GM23338 (cell line): ENCODE measurements at regions not wholly inside any gene's neighbourhood (a gene's known extent, or its start where the extent isn't known, plus 50 kb on each side); places are given as distances from the start of the nearest gene placed in this dataset.

ENCODE experiments used
- ATAC-seq: fragments of 200-7000 bp; cut with Tn5 transposase; 3 replicates; pipeline ENCODE4 v1.9.1; 2020
- DNase-seq: peaks from one replicate; pipeline ENCODE4 v3.0.0-alpha.2; 2015; ENCODE audit warnings: low spot score
- H2AFZ ChIP-seq: fragments of 200-600 bp; sonication (generic); 2 replicates; pipeline ENCODE4 v1.8.0; 2016; ENCODE audit warnings: antibody characterized with exemption, mild to moderate bottlenecking, moderate library complexity
- H3F3A ChIP-seq: fragments of 200-600 bp; sonication (generic); replicated peaks from 2 replicates; pipeline ENCODE4 v1.8.0; 2017; ENCODE audit warnings: antibody characterized with exemption, mixed run types, low read depth
- H3K27ac ChIP-seq: fragments of 200-600 bp; sonication (generic); 2 replicates; pipeline ENCODE4 v1.6.1; 2016; ENCODE audit warnings: low read depth
- H3K27me3 ChIP-seq: fragments of 200-600 bp; sonication (generic); 2 replicates; pipeline ENCODE4 v1.8.0; 2016; ENCODE audit warnings: mild to moderate bottlenecking, mixed run types, moderate library complexity; ENCODE audit not compliant: insufficient read depth
- H3K36me3 ChIP-seq: fragments of 200-600 bp; sonication (generic); 2 replicates; pipeline ENCODE4 v1.8.0; 2016; ENCODE audit warnings: mild to moderate bottlenecking; ENCODE audit not compliant: insufficient read depth
- H3K4me1 ChIP-seq: fragments of 200-600 bp; sonication (generic); 2 replicates; pipeline ENCODE4 v1.8.0; 2016; ENCODE audit warnings: mild to moderate bottlenecking, moderate library complexity; ENCODE audit not compliant: insufficient read depth
- H3K4me2 ChIP-seq: fragments of 200-600 bp; sonication (generic); 2 replicates; pipeline ENCODE4 v1.7.1; 2017; ENCODE audit warnings: mixed run types
- H3K4me3 ChIP-seq: fragments of 200-600 bp; sonication (generic); 2 replicates; pipeline ENCODE4 v1.6.1; 2016; ENCODE audit warnings: mixed run types
- H3K79me2 ChIP-seq: fragments of 200-600 bp; sonication (generic); replicated peaks from 2 replicates; pipeline ENCODE4 v1.8.0; 2017; ENCODE audit warnings: mild to moderate bottlenecking; ENCODE audit not compliant: insufficient read depth
- H3K9me2 ChIP-seq: fragments of 200-600 bp; sonication (generic); 2 replicates; pipeline ENCODE4 v1.8.0; 2017; ENCODE audit not compliant: insufficient read depth
- H4K20me1 ChIP-seq: fragments of 200-600 bp; sonication (generic); replicated peaks from 2 replicates; pipeline ENCODE4 v1.8.0; 2017; ENCODE audit warnings: mild to moderate bottlenecking; ENCODE audit not compliant: insufficient read depth
- H3K27ac Mint-ChIP-seq: 2 replicates; pipeline ENCODE4 v1.8.0; 2020; ENCODE audit warnings: inconsistent platforms, mild to moderate bottlenecking, moderate library complexity, mixed read lengths
- H3K27me3 Mint-ChIP-seq: 3 replicates; pipeline ENCODE4 v1.8.0; 2022; ENCODE audit warnings: low read depth, mild to moderate bottlenecking, moderate library complexity, mixed read lengths, inconsistent platforms; ENCODE audit not compliant: insufficient read depth, poor library complexity
- H3K36me3 Mint-ChIP-seq: 3 replicates; pipeline ENCODE4 v1.8.0; 2021; ENCODE audit warnings: low read depth, mild to moderate bottlenecking, inconsistent platforms, moderate library complexity, mixed read lengths
- H3K4me1 Mint-ChIP-seq: 3 replicates; pipeline ENCODE4 v1.8.0; 2020; ENCODE audit warnings: mild to moderate bottlenecking, inconsistent platforms, mixed read lengths
- H3K4me3 Mint-ChIP-seq: 3 replicates; pipeline ENCODE4 v1.8.0; 2021; ENCODE audit warnings: moderate library complexity, mild to moderate bottlenecking, inconsistent platforms, mixed read lengths
- H3K9me3 Mint-ChIP-seq: 3 replicates; pipeline ENCODE4 v1.8.0; 2020; ENCODE audit warnings: moderate library complexity, mild to moderate bottlenecking, inconsistent platforms, mixed read lengths
- CREB1 ChIP-seq: fragments of 250-450 bp; sonication (Bioruptor Pico); IDR thresholded peaks from 2 replicates; pipeline ENCODE4 v1.5.0; 2020; ENCODE audit warnings: low read depth, mild to moderate bottlenecking, moderate library complexity
- ETS1 ChIP-seq: IDR thresholded peaks from 2 replicates; pipeline ENCODE4 v1.6.1; 2016; ENCODE audit warnings: antibody characterized with exemption
- EZH2 ChIP-seq: fragments of 200-600 bp; sonication (generic); IDR thresholded peaks from one replicate; pipeline ENCODE4 v1.8.0; 2017; ENCODE audit warnings: antibody characterized with exemption, mild to moderate bottlenecking, low read depth; ENCODE audit not compliant: unreplicated experiment
- EZH2phosphoT487 ChIP-seq: fragments of 200-600 bp; sonication (generic); IDR thresholded peaks from one replicate; pipeline ENCODE4 v1.8.1; 2018; ENCODE audit warnings: antibody characterized with exemption; ENCODE audit not compliant: unreplicated experiment
- JUNB ChIP-seq: IDR thresholded peaks from one replicate; pipeline ENCODE4 v1.6.1; 2016; ENCODE audit warnings: antibody characterized with exemption; ENCODE audit not compliant: unreplicated experiment
- NANOG ChIP-seq: IDR thresholded peaks from 2 replicates; pipeline ENCODE4 v1.6.1; 2016; ENCODE audit warnings: antibody characterized with exemption, borderline replicate concordance
- POLR2AphosphoS5 ChIP-seq: IDR thresholded peaks from 2 replicates; pipeline ENCODE4 v1.6.1; 2016; ENCODE audit warnings: antibody characterized with exemption, low read depth
- REST ChIP-seq: IDR thresholded peaks from one replicate; pipeline ENCODE4 v1.6.1; 2018; ENCODE audit warnings: antibody characterized with exemption; ENCODE audit not compliant: unreplicated experiment
- STAT1 ChIP-seq: IDR thresholded peaks from one replicate; pipeline ENCODE4 v1.6.1; 2016; ENCODE audit warnings: antibody characterized with exemption; ENCODE audit not compliant: unreplicated experiment
- ZNF114 ChIP-seq: fragments of 250-450 bp; sonication (Bioruptor Pico); IDR thresholded peaks from 2 replicates; pipeline ENCODE4 v1.5.0; 2020; ENCODE audit warnings: mild to moderate bottlenecking, moderate library complexity
- ZNF331 ChIP-seq: fragments of 250-450 bp; sonication (Bioruptor Pico); IDR thresholded peaks from 2 replicates; pipeline ENCODE4 v1.5.0; 2020; ENCODE audit warnings: low read depth, mild to moderate bottlenecking, moderate library complexity
- TF ChIP-seq, protein P1 (sequence below), 2 experiments: fragments of 200-600 bp in 1 of 2; sonication (generic) in 1 of 2; conservative IDR thresholded peaks; 2 replicates each; pipeline versions ENCODE4 v1.5.1 to v1.6.1; 2016 to 2017; ENCODE audit warnings: antibody characterized with exemption in 2 of 2, low read depth in 2 of 2, mild to moderate bottlenecking in 2 of 2, moderate library complexity in 1 of 2
- TF ChIP-seq, protein P2 (sequence below): fragments of 250-450 bp; sonication (Bioruptor Pico); IDR thresholded peaks from 2 replicates; pipeline ENCODE4 v1.5.0; 2020; ENCODE audit warnings: mild to moderate bottlenecking, moderate library complexity

- Mint-ChIP-seq H3K4me1 (no peaks in the 10 kb centered on the region), H3K4me3 (no peak overlapping the region)
Observed at GRCh38 chr11:80532633-80533232, 1091.9 kb upstream of the TENM4 start.

More at GRCh38 chr11:80532633-80533232, 1091.9 kb upstream of the TENM4 start:
- TF ChIP-seq ETS1: no peak
- no peak for TF ChIP-seq ZNF114 (CRISPR knock-in tag)
- TF ChIP-seq, protein P1, sequence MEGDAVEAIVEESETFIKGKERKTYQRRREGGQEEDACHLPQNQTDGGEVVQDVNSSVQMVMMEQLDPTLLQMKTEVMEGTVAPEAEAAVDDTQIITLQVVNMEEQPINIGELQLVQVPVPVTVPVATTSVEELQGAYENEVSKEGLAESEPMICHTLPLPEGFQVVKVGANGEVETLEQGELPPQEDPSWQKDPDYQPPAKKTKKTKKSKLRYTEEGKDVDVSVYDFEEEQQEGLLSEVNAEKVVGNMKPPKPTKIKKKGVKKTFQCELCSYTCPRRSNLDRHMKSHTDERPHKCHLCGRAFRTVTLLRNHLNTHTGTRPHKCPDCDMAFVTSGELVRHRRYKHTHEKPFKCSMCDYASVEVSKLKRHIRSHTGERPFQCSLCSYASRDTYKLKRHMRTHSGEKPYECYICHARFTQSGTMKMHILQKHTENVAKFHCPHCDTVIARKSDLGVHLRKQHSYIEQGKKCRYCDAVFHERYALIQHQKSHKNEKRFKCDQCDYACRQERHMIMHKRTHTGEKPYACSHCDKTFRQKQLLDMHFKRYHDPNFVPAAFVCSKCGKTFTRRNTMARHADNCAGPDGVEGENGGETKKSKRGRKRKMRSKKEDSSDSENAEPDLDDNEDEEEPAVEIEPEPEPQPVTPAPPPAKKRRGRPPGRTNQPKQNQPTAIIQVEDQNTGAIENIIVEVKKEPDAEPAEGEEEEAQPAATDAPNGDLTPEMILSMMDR (conservative IDR thresholded peaks at IDR 0.05; ENCODE audit: low read depth in 2 of 2): no peak
- no peak for TF ChIP-seq NANOG
- TF ChIP-seq JUNB: no peak
- no peak for TF ChIP-seq CREB1 (CRISPR knock-in tag)
- TF ChIP-seq POLR2AphosphoS5: no peak
- TF ChIP-seq ZNF331 (CRISPR knock-in tag): no peak
- TF ChIP-seq EZH2: no peak
- TF ChIP-seq REST: no peak
- TF ChIP-seq STAT1: no peak
- TF ChIP-seq, protein P2, sequence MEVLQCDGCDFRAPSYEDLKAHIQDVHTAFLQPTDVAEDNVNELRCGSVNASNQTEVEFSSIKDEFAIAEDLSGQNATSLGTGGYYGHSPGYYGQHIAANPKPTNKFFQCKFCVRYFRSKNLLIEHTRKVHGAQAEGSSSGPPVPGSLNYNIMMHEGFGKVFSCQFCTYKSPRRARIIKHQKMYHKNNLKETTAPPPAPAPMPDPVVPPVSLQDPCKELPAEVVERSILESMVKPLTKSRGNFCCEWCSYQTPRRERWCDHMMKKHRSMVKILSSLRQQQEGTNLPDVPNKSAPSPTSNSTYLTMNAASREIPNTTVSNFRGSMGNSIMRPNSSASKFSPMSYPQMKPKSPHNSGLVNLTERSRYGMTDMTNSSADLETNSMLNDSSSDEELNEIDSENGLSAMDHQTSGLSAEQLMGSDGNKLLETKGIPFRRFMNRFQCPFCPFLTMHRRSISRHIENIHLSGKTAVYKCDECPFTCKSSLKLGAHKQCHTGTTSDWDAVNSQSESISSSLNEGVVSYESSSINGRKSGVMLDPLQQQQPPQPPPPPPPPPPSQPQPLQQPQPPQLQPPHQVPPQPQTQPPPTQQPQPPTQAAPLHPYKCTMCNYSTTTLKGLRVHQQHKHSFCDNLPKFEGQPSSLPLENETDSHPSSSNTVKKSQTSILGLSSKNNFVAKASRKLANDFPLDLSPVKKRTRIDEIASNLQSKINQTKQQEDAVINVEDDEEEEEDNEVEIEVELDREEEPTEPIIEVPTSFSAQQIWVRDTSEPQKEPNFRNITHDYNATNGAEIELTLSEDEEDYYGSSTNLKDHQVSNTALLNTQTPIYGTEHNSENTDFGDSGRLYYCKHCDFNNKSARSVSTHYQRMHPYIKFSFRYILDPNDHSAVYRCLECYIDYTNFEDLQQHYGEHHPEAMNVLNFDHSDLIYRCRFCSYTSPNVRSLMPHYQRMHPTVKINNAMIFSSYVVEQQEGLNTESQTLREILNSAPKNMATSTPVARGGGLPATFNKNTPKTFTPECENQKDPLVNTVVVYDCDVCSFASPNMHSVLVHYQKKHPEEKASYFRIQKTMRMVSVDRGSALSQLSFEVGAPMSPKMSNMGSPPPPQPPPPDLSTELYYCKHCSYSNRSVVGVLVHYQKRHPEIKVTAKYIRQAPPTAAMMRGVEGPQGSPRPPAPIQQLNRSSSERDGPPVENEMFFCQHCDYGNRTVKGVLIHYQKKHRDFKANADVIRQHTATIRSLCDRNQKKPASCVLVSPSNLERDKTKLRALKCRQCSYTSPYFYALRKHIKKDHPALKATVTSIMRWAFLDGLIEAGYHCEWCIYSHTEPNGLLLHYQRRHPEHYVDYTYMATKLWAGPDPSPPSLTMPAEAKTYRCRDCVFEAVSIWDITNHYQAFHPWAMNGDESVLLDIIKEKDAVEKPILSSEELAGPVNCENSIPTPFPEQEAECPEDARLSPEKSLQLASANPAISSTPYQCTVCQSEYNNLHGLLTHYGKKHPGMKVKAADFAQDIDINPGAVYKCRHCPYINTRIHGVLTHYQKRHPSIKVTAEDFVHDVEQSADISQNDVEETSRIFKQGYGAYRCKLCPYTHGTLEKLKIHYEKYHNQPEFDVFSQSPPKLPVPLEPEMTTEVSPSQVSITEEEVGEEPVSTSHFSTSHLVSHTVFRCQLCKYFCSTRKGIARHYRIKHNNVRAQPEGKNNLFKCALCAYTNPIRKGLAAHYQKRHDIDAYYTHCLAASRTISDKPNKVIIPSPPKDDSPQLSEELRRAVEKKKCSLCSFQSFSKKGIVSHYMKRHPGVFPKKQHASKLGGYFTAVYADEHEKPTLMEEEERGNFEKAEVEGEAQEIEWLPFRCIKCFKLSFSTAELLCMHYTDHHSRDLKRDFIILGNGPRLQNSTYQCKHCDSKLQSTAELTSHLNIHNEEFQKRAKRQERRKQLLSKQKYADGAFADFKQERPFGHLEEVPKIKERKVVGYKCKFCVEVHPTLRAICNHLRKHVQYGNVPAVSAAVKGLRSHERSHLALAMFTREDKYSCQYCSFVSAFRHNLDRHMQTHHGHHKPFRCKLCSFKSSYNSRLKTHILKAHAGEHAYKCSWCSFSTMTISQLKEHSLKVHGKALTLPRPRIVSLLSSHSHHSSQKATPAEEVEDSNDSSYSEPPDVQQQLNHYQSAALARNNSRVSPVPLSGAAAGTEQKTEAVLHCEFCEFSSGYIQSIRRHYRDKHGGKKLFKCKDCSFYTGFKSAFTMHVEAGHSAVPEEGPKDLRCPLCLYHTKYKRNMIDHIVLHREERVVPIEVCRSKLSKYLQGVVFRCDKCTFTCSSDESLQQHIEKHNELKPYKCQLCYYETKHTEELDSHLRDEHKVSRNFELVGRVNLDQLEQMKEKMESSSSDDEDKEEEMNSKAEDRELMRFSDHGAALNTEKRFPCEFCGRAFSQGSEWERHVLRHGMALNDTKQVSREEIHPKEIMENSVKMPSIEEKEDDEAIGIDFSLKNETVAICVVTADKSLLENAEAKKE: no peak
- no peak for TF ChIP-seq EZH2phosphoT487
- Mint-ChIP-seq H3K27me3 (no peaks in the 10 kb centered on the region), H3K27ac (no peak overlapping the region), H3K9me3 (peaks cover 28% of the 10 kb centered on the region), H3K36me3 (peaks cover 21% of the 10 kb centered on the region)
- no peaks in the 10 kb centered on the region for H3K79me2 ChIP-seq
- no peaks in the 10 kb centered on the region for H3K4me1 ChIP-seq
- H4K20me1 ChIP-seq: no peaks in the 10 kb centered on the region
- no peak overlapping the region for H3K27ac ChIP-seq
- H2AFZ ChIP-seq: no peak overlapping the region
- no peaks in the 10 kb centered on the region for H3K9me2 ChIP-seq
- DNase-seq (no peak), ATAC-seq (no peak)
- no peaks in the 10 kb centered on the region for H3F3A ChIP-seq
- no peak overlapping the region for H3K4me3 ChIP-seq
- H3K4me2 ChIP-seq: no peak overlapping the region
- no peaks in the 10 kb centered on the region for H3K27me3 ChIP-seq
- no peaks in the 10 kb centered on the region for H3K36me3 ChIP-seq
